CD4-positive, alpha-beta T cell treated with Interleukin-12 subunit alpha and Interleukin-12 subunit beta, for 1 hour (primary cell): ENCODE measurements at regions not wholly inside any gene's neighbourhood (a gene's known extent, or its start where the extent isn't known, plus 50 kb on each side); places are given as distances from the start of the nearest gene placed in this dataset.
"Not testable (repeated sequence)": the region's sequence is repeated elsewhere in the genome, so short reads cannot be mapped to it uniquely, and the experiment has no call there.

Experiments
- DNase-seq: peaks from one replicate; pipeline ENCODE4 v3.0.0-alpha.2; 2020

DNA sequence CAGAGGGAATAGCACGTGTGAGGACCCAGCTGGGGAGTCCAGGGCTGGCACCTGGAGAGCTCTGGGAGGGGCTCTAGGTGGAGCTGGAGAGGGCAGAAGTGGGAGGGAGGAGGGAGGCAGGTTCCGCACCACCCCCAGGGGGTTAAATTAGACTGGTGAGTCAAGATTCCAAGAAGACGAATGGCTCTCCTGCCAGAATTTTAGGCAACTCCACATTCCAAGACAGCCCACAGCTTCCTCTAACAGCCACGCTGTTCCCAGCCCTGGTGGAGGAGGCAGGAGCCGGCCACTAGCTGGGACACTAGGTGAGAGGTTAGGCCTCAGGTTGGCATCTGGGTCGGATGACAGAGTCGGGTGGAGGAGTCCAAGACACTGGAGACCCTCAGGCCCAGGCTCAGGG lies 60.2 kb downstream of the TFAP2C start:
- no peak for DNase-seq

GRCh38 chr20:56689852-56690485 lies 60.9 kb downstream of the TFAP2C start:
- no peak for DNase-seq

DNA sequence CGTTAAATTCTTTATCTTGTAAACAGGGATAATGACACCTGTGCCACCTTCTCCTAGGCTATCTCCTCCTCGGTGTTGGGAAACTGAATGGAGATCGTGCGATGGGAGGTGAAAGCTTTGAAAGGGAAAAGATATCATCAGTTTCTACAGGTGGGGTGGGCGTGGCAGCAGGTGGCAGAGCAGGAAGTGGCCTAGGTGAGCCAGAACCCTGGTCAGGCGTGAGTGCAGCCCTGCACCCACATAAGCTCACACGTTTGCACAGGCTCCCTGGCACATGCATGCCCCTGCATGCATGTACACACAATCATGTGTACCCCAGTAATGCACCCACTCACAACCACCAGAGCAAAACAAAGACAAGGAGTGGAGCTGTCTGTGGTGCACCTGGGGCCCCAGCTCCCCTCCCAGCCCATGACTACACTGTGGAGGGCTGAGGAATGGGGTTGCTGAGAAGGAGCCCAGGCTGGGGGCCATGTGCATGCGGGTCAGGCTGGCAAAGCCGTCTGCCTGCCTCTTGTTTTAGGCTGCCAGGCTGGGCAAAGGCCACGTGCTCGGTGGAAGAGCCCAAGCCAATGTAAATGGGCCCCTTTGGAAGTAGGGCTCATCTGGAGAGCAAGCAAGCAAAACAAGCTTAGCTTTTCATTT lies 61.5 kb downstream of the TFAP2C start:
- no peak for DNase-seq

- DNase-seq, result no peak
Observed at GRCh38 chr20:56691325-56691998, 62.4 kb downstream of the TFAP2C start.

DNA sequence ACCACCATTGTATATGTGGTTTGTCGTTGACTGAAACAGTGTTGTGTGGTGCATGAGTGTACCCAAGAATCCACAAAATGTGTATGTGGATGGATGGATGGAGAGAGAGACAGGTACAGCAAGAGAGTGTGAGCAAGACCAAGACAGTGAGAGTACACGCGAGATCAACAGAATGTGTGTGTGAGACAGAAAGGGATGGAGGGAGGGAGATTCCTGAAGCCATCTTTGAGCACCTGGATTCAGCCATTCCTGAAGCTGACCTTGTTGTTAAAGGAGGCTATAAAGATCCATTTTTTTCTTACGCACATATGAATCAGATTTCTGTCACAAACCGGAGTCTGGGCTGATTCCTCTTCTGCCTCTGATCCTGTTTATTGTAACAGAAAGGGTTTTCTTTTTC lies 64.1 kb downstream of the TFAP2C start:
- DNase-seq, result no peak

GRCh38 chr20:56697476-56697875 lies 68.4 kb downstream of the TFAP2C start:
- DNase-seq, result no peak

DNA sequence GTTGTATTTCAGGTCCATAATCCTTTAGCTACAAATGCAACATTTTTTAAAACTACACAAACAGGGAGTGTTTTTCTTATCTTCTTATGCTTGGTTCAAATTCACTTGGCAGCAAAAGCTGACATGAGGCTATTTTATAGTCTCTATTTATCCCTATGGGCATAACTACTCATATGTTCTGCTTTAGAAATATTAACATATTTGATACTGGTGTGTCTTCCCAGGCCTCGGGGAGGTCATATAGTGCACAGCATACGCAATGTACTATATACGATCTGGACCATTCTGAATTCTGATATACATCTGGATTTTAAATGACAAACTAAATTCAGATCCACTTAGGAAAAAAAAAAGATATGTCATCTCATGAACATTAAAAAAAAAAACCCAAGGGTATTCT lies 69.2 kb downstream of the TFAP2C start:
- DNase-seq, result no peak

DNA sequence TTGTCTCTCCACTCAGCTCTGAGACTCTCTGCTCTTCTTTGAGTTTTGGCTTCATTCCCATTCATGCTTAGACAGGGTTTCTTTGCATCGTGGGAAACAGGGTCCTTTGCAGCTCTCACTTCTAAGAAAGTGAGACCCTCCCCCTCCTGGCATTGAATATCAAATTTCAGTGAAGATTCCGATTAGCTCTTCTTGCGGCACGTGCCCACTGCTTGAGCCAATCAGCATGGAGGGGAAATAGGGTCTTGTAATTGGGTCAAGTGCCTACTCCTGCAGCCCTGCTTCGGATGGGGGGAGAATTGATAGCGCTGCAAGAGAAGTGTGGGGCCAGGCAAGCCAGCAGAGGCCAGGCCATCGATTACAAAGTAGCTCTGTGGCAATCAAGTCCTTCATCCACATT lies 69.6 kb downstream of the TFAP2C start:
- no peak for DNase-seq

DNA sequence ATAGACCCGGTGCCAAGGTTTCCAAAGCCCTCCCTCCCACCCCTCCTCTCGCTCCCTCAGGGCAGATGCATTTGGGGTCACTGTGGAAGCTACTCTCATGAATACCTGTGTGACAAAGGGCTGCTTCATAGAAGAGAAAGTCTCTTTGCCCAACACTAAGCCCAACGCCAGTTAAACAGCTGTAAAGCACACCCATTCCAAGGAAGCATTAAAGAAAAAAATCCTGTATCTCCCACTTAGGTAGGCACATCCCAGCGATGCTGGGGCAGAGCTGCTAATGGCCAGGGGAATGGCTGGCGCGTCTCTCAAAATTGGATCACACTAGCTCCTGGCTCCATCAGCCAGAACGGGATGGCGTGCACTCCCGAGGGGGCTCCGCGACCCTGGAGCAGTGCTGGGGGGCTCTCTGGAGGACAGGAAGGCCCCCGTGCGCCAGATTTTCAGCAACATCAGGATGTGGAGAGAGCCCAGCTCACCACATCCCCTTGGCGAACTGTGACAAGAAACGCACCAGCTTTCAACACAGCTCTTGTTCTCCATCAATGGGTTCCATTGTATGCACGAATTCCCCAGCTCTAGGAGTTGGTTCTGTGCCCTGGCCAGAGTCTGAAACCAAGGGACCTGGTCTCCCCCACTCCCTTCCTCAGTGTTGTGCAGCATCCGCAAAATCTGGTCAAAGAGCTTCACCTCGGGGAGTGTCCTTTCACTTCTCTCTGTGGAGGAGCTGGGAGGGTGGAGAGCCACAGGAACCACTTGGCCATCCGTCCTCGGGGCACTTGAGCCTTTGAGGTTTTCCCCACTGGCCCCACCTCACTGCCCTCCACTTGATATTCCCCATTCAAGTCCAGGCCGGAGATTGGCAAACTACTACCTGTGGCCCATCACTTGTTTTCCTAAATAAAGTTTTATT lies 74.1 kb downstream of the TFAP2C start:
- DNase-seq, result no peak

DNA sequence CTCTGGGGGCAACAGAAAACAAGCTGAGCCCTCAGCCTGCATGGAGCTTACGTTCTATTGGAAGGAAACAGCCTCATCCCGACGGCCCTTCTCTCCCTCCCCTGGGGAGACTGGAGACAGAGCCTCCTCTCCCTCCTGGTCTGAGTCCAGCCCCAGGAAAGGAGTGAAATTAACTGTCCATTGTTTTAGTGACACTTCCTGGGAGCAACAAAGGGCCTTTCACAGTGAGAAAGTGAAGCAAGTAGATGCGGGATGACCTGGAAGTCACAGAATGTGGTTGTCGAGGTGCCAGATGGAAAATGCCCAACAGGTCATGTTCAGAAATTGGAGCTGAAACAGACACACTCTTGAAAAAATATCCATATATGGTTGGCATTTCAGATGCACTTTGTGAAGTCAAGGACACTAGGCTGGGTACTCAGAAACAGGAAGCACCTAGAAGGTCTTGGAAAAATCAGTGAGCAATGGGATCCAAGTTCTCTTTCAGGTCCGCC lies 77.8 kb downstream of the TFAP2C start:
- DNase-seq, result no peak

DNA sequence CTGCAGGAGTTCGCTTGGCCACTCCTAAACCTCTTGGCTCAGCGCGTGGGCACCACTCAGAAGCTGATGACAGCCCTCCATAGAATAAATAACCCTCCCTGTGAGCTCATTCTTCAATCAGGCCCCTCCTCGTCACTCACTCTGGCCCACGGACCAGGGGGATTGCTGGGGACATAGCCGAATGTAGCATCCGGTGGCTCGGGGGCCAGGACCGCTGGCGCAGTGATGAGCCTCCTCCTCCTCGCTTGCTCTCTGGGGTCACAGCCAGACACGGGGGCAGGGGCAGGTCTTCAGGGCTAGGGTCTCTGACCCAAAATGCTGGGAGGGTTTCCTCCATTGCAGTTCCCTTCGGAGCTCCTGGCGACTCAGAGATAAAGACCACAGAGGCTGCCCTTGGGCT lies 79.9 kb downstream of the TFAP2C start:
- DNase-seq, result no peak

GRCh38 chr20:56710125-56710524 lies 81.0 kb downstream of the TFAP2C start:
- DNase-seq, result no peak

- DNase-seq, result not testable (repeated sequence)
Observed at GRCh38 chr20:56710577-56710976, 81.5 kb downstream of the TFAP2C start.

- no peak for DNase-seq
Observed at GRCh38 chr20:56711018-56711417, 81.9 kb downstream of the TFAP2C start.

- DNase-seq, result no peak
Observed at GRCh38 chr20:56715309-56715708, 86.2 kb downstream of the TFAP2C start.

GRCh38 chr20:56715902-56716519 lies 86.9 kb downstream of the TFAP2C start:
- no peak for DNase-seq

GRCh38 chr20:56716806-56717205 lies 87.7 kb downstream of the TFAP2C start:
- no peak for DNase-seq

DNA sequence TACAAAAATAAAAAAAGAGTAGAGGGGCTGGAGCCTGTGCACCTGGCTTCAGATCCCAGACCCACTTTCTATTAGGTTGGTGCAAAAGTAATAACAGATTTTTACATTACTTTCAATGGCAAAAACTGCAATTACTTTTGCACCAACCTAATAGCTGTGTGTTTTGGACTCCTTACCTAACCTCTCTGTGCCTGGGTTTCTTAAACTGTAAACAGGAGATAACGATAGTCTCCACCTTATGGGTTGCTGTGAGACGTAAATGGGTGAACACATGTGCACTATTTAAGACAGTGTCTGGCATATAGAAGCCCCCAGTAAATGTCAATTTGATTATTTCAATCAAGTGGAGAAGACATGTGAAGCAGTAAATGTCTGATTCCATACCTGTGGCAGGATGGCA lies 89.7 kb downstream of the TFAP2C start:
- DNase-seq, result no peak

DNA sequence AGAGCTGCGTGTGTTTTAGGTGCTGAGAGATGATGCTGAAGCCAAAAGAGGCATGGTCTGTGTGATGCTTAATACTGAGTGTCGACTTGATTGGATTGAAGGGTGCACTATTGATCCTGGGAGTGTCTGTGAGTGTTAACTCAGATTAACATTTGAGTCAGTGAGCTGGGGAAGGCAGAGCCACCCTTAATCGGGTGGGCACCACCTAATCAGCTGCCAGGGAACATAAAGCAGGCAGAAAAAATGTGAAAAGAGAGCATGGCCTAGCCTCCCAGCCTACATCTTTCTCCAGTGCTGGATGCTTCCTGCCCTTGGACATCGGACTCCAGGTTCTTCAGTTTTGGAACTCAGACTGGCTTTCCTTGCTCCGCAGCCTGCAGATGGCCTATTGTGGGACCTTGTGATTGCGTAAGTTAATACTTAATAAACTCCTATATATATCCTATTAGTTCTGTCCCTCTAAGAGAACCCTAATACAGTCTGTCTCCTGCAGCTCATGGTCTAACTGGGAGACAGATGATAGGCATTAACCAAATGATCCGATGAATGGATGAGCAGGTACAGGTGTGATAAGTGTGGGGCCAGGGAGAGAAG lies 91.6 kb downstream of the TFAP2C start:
- DNase-seq, result no peak

DNA sequence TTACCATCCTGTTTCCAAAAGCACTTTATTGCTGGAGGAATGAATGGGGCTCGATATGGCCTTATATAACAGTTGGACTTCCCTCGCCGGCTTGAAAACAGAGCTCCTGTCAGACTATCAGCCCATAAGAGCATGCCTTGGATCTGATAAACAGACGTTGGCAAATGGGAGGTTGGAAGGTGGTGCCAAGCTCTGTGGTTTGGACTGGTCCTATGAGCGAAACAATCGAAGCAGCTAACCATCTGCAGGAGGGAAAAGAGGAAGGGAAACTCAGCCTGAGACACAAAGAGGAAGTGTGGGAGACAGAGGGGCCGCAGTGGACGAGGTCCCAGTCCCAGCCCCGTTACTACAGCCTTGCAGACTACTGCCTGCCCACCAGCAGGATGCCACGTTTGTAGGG lies 92.9 kb downstream of the TFAP2C start:
- DNase-seq, result no peak

- no peak for DNase-seq
Observed at GRCh38 chr20:56723331-56723730, 94.2 kb downstream of the TFAP2C start.

DNA sequence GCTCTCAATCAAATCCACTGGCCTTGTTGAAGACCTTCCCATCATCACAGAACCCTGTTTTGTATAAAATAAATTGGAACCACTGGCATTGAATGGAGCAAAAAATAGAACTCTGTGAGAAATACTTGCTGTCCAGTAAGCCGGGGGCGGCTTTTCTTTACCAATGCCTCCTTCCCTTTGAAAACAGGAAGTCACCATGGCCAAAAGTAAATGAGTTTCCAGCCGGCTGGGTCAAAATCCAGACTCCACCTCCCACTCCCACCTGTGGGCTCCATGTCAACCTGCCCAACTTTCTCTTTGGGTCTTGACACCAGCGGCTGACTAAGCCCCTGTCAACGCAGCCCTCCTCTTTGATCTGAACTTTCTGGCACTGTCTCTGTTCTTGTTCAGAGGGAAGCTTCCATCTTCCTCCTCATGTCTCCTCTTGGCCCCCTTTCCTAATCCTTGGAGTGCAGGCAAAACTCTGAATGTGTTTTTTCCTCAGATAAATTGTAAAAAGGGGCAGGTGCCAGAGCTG lies 95.2 kb downstream of the TFAP2C start:
- no peak for DNase-seq
